Activated CD8-positive, alpha-beta memory T cell treated with anti-CD3 and anti-CD28 coated beads, Interleukin-2, amount 50 U/mL, for 48 hours (primary cell): ENCODE measurements at regions not wholly inside any gene's neighbourhood (a gene's known extent, or its start where the extent isn't known, plus 50 kb on each side); places are given as distances from the start of the nearest gene placed in this dataset.
A peak's percentile ranks its signal among the peaks of the same experiment; 100 is the strongest.
"Not testable (repeated sequence)": the region's sequence is repeated elsewhere in the genome, so short reads cannot be mapped to it uniquely, and the experiment has no call there.

Experiments
- DNase-seq: peaks from one replicate; pipeline ENCODE4 v3.0.0-alpha.2; 2020

DNA sequence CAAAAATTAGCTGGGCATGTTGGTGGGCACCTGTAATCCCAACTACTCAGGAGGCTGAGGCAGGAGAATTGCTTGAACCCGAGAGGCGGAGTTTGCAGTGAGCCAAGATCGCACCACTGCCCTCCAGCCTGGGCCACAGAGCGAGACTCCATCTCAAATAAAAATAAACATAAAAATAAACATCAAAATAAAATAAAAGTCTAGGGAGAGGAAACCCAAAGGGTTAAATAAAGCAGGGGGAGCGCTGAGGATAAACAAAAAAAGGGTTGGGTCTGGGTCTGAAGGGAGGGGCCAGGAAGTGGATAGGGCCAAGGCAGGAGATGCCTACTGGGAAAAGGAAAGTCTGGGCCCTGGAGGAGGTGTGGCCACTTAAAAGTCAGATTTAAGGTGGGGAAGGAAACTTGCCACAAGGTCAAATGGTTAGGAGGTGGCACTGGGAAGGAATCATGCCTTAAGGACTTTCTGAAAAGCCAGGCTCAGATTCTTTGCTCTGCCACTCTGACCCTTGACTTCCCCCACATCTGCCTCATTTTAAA, 150.0 kb downstream of the ADSS2 start:
- no peak for DNase-seq

DNA sequence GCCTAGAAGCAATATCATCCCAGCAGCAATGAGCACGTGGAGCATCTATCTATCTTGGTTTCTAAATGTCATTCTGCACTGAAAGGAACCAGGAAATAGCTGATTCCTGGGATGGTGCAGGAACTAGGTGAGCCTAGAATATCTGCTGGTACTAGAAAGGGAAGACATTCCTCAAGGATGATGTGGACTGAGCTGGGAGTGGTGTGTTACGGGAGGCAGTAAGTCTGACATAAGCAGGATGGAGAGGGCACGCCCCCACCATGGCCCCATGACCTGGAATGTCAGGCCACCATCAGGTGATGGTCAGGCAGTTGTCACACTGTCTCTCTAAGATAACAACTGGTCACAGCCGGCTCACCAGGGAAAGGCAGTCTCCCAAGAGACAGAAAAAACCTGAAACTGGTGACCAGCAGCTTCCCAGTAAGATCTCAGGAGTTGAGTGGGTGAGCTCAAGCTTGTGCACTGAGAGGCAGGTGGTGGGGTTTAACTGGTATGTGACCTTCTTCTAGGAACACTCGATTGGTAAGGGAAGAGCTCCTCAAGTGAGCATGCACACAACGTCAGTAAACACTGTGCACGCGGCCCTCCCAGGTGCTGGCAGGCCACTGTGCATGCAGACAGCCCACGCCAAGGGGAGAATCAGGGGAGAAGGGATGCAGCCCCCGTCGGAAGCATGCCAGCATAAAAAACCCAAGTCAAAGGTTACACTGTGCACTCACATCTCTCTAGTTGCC, 148.7 kb downstream of the ADSS2 start:
- DNase-seq, result no peak

DNA sequence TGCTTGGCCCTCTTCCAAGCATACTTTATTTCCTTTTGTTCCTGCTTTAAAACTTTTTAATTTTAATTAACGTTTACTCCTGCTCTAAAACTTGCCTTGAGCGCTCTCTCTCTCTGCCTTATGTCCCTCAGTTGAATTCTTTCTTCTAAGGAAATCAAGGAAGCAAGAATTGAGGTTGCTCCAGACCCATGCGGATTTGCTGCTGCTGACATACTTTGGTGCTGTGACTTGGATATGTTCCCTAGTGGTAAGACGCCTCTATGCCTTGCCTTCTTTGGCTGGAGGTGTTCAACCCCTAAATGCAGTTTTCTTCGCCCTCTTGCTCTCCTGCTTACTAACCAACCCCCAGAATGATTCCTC, 148.1 kb downstream of the ADSS2 start:
- no peak for DNase-seq

DNA sequence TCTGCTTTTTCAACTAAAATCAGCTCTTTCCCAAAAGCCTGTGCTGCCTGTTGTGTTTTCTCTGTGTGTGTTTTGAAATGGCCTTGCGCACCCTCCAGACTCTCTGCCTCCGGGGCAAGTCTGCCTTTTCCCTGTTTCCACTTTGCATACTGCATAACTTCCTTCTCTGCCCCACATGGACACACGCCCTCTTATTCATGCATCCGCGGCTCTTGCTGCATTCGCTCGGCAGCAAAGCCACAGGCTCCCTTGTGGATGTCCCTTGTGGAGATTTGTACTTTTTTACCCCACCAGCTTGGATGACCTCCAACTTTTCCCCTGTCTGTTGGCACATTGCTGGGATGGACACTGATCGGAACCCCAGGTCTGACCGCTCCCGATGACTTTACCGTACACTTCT, 147.6 kb downstream of the ADSS2 start:
- DNase-seq, result no peak

DNA sequence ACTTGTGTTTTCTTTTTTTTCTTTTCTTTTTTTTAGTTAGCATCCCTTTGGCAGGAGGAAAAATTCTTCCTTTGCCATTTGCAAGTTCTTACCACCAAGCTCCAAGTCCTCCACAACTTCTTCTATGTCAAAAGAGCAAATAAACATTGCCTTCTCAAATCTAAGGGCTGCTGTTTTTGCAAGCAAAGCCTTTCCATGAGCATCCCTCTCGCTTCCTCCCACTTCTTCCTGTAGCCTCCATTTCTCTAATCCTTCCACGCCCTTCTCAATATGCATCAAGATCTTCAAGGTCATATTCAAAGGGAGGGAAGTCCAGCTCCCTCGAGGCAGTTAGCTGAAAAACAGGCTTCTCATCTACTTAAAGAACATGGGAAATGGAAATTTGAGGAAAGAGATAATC, 147.1 kb downstream of the ADSS2 start:
- no peak for DNase-seq

DNA sequence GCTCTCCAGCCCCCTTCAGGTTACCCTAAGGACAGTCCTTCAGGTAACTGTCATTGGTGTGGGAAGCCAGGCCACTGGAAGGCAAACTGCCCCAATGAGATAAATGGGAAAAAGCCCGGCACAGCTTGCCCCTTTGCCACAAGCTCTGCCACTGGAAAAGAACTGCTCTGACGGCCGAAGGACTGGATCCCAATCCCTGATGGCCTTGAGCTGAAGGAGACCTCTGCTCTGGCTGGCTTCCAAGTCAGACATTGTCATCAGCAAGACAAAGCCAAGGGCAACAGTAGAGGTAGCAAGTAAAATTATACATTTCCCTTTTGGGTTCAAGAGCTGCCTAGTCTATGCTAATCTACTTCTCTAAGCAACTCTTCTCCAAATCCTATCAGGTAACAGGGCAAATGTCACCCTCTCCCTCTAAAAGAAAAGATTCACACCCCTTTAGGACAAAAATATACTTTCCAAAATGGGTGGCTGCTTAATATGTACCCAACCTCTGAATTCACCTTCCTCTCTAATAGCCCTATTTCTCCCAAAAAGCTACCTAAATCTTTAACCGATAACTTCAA, 145.8 kb downstream of the ADSS2 start:
- DNase-seq, result no peak

DNA sequence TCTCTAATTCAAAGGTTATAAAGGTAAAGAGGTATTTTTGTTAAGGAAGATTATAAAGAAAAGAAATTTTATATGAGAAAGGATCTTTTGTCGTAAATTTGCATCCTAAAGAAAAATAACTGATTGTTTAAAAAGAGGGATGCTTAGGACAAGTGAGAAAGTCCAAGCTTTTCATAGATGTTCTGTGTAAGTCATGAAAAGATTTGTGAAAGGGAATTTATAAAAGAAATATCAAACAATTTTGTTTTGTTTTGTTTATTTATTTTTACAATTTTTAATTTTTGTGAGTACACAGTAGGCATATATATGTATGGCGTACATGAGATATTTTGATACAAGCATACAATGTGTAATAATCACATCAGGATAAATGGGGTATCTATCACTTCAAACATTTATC, 145.2 kb downstream of the ADSS2 start:
- no peak for DNase-seq

DNA sequence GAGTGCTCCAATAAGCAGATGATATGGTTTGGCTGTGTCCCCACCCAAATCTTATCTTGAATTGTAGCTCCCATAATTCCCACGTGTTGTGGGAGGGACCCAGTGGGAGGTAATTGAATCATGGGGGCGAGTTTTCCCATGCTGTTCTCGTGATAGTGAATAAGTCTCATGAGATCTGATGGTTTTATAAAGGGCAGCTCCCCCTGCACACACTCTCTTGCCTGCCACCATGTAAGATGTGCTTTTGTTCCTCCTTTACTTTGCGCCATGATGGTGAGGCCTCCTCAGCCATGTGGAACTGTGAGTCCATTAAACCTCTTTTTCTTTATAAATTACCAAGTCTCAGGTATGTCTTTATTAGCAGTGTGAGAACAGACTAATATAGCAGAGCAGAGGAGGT, 142.5 kb downstream of the ADSS2 start:
- DNase-seq, result not testable (repeated sequence)

DNA sequence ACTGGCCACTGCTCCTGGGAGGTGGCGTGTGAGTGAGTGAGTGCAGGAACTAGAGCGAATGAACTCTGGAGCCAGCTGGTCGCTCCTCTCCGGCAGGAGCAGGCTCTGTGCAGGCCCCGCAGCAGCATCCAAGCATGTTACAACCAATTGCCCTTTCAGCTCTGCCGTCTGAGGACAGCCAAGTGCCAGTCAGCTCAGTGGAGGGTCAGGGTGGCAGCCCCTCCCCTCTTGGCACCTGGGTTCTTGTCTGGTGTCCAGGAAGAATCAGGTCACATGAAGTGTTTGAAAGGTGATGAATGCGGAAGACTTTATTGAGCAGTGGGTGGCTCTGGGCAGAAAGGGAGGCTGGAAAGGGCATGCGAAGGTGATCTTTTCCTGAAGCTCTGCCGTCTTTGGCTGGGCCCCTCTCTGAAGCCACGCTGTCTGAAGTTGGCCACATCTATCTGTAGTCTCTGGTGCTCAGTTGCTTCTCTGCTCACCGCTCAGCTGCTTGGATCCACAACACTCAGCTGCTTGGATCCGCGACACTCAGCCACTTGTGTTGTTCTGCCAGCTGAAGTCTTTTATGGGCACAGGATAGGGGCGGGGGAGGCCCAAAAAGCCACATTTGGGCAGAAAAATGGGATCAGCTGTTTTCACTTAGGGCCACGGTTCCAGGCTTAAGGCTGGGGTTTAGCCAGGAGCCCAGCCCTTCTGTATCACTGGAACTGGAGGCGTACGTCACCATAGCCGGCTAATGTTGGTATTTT, 139.8 kb downstream of the ADSS2 start:
- DNase-seq, result no peak

DNA sequence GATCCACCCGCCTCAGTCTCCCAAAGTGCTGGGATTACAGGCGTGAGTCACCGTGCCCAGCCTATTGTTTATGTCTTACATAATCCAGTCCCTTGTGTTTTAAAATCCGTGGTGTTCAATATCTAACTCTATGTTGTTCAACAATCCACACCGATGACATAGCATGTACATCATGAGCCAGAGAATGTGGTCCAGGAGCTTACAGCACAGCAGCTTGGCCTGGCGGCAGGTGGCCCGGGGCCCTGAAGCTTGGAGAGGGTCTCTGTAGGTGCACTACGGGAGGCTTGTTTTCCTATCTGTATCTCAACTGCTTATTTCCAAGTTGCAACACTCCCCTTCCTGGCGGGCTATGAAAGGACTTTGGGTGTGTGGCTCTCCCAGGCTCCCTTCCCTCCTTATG, 138.4 kb downstream of the ADSS2 start:
- no peak for DNase-seq

DNA sequence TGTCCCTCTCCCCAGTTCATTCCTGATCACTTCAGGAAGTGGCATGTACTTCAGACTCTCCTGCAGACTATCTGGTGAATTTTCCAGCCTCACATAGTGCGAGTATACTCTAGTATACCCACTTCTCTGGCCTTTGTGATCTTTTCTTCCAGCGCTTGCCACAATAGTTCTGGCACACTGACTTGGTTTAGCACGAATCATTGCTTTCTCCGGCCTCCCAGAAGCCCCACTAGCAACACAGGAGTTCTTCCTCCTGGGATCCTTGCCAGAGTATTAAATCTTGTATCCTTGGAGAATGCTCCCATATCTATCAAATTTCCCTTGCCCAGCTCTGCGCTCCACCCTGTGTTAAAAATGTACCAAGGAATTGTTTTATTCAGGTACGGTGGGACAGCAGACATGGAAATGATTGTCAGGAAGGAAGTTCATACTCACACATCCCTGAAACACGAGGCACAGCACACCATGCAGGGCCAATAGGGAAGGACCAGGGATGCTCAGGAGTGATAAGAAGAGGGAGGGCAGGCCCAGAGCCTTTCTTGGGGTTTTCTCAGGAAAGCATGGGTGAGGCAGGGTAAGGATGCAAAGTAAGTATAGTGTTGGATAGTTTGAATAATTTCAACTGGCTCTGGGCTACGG, 136.7 kb downstream of the ADSS2 start:
- DNase-seq, result no peak

DNA sequence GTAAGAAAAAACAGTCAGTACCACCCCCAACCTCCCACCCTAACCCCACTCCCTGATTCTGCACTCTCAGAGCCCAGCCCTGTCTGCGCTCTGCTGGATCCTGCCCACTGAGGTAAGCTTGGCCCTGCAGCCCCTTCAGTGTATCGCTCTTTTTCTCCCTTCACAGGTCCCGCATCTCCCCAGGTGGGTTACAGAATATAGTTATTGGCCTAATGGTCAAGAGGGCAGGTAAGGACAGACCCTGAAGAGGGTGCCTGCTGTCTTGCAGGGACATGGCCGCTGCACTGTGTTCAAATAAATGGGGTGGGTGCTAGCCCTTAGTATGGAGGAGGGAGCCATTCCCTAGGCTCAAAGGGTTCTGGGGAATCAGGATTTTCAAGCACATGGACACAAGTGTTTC, 135.7 kb downstream of the ADSS2 start:
- no peak for DNase-seq

DNA sequence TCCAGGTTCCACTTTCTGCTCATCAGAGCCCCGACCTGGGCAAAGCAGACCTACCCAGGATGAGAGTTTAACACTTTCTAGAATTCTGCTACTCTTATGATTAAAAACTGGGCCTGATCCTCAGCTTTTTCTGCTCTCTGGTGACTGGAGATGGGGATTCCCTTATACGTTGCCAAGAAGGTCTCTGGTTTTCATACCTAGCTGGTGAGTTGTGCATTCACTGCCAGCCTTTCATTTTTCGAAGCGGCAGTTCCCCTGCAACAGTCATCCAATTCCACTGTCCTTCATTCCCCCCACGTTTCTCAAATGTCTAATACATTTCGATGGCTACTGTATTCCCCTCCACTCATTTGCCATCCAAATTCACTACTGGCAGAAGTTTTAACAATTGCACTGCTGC, 135.3 kb downstream of the ADSS2 start:
- DNase-seq, result no peak

DNA sequence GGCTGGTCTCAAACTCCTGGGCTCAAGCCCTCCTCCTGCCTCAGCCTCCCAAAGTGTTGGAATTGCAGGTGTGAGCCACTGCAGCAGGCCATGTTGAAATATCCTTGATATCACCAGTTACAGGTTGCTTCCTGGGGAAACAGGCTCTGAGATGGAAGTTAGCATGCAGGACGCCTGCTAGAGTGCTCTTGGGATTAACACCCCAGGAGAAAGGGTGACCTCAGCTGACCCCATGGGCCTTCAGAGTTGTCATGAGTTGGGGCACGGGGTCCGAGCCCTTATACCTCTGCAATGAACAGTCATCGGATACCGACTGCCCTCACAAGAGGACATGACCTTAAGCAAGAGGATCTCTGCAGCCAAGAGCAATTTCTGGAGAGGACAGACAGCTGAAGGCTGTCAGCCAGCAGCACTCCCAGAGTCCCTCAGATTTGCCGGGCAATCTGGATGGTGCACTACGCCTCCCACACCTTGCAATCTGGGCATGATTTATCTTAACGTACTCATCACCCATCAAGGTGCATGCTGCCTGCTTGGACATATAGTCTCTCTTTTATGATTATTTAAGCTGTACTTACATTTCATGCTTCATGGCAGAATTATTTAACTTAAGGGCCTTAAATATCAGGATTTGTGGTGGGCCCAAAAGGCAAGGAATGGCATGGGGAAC, 134.6 kb downstream of the ADSS2 start:
- DNase-seq, result no peak

DNA sequence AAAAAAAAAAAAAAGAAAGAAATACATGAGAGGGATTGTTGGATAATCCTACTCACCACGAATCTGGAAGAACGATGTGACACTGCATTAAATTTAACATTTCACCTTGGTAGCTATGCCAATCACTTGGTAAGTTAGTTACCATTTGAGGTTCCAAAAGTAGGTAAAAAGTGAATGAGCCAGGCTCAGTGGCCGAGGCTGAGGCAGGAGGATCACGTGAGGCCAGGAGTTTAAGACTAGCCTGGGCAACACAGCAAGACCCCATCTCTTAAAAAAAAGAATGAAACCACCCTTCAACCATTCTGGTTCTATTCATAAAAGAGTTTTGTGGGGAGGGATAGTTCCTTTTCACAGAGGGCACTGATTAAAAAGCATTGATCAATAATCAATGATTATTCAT, 133.6 kb downstream of the ADSS2 start:
- no peak for DNase-seq

DNA sequence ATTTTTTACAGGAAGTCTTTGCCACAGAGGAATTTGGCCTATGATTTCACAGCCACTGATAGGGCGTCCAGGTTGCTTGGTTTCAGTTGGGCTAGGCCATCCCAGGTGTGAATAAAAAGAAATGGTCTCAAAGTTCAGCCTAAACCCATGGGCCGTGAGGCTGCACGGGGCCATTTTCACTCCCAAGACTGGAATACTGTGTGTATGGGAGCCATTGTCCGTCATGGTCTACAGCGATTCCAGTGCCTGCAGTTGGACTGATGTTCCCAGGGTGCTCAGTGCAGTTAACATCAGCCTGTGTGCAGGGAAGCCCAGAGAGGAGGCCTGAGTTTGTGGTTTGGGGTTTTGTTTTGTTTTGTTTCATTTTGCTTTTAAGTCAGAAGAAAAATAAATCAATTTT, 133.2 kb downstream of the ADSS2 start:
- DNase-seq, result no peak

DNA sequence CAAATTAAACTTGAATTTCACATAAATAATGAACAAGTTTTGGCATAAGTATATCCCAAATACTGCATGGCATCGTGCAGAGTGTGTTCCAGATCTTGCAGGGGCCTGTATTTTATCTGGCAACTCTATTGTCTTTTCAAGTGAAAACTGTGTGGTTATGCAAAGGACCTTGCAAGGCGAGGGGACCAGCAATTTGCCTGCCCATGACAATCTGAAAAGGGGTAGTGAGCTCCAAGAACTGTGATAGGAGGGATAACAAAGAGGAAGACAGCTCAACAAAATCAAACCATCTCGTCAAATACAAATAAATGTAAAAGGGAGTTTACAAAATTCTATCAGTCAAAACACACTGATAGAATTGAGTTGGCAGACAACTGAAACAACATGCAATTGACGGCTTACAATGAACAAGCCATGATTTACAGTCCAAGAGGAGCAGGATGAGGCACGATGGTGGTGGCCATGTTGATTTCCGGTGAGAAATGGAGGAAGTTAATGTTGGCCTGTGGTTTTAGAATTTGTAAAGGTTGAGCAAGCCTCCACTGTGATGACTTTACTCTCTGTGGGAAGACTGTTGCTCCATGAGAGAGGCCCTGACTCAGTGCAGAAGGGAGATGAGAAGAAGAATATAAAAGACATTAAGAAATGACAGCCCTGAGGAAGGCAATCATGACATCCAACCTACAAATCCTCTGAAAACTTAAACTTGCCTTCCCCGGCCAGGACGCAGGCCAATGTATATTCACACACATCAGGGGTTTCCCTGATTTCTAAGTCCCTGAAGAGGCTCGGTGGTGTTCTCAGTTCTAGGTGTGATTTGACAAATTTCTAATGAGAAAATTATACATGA, 132.2 kb downstream of the ADSS2 start:
- peak; percentile 59 for DNase-seq

DNA sequence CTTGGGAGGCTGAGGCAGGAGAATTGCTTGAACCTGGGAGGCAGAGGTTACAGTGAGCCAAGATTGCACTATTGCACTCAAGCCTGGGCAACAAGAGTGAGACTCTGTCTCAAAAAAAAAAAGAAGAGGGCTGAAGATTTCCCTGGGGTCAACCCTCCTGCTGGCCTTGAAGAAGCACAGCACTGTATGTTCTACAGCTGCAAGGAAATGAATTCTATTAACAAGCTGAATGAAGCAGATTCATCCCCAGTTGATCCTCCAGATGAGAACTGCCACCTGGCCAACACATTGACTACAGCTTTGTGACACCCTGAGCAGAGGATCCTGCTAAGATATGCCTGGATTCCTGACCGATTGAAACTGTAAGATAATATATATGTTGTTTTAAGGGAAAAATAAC, 129.5 kb downstream of the ADSS2 start:
- DNase-seq, result no peak

DNA sequence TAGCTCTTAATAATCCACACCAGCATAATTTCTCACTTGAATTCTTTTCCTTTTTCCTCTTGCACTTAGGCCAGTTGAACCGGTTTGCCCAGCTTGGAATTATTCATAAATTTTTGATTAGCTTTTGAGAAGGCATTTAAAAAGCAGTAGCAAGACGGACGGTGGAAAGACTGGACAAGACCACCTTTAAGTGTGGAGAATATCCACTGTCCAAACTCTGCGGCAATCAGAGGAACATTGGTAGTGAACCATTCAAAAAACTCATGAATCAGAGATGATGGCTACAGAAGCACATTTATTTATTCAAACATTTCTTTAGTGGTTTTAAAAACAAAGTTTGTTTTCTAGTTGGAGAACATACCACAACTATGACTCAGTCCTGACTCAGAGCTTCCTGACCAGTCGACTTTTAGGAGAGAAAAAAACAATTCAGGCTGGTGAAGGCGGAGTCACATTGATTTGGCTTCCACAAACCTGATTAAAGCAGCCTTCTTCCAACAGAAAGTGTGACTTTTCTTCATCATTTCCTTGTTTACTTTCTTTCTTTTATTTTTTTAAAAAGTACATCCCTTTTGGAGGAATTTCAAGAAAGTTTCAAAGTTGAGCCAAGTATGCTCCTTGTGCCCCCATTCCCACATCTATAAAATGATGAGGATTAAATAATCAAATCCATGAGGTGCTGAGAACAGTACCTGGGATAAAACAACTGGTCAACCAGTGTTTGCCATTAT, 128.8 kb downstream of the ADSS2 start:
- DNase-seq, result no peak

DNA sequence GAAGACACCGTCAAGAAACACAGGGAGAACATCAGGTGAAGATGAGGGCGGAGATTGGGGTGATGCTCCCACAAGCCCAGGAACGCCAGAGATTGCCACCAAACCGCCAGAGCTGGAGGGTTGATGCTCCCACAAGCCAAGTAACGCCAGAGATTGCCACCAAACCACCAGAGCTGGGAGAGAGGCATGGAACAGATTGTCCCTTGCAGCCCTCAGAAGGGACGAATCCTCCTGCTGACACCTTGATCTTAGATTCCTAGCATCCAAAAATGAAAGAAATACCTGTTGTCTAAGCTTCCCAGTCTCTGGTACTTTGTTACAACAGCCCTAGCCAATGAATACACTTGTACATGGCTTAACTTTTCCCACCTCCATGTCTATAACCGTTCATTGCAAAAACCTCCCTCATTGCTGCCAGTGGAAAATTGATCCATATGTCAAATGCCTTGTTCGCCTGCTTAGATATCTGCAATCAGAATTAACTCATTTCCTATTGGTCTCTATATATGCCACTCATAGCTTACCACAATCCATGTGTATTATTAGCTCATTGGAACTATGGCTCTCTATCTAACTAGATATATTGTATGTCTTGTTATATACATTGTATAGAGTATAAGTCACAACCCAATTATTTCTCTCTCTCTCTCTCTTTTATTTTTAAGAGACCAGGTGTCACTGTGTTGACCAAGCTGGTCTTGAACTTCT, 127.4 kb downstream of the ADSS2 start:
- DNase-seq, result no peak
